Stimulated activated effector memory CD8-positive, alpha-beta T cell treated with anti-CD3 and anti-CD28 coated beads, Interleukin-12 subunit alpha, Interleukin-12 subunit beta, amount 100 ng/mL, for 72 hours (primary cell): ENCODE measurements at regions not wholly inside any gene's neighbourhood (a gene's known extent, or its start where the extent isn't known, plus 50 kb on each side); places are given as distances from the start of the nearest gene placed in this dataset.
"Not testable (repeated sequence)": the region's sequence is repeated elsewhere in the genome, so short reads cannot be mapped to it uniquely, and the experiment has no call there.

ENCODE experiments used
- ATAC-seq: fragments of 150-1000 bp; cut with Tn5 transposase; 2 replicates; pipeline ENCODE4 v1.10.0; 2021
- DNase-seq, 2 donors: peaks; one replicate each; pipeline ENCODE4 v3.0.0; 2021 to 2022; ENCODE audit warnings: low spot score in 2 of 2
- H3K27ac Mint-ChIP-seq: one replicate; pipeline ENCODE4 v1.8.0; 2022; ENCODE audit warnings: mild to moderate bottlenecking, mixed read lengths
- H3K36me3 Mint-ChIP-seq: one replicate; pipeline ENCODE4 v1.8.0; 2022; ENCODE audit warnings: mild to moderate bottlenecking, mixed read lengths
- H3K4me1 Mint-ChIP-seq: one replicate; pipeline ENCODE4 v1.8.0; 2022; ENCODE audit warnings: mixed read lengths
- H3K4me3 Mint-ChIP-seq: one replicate; pipeline ENCODE4 v1.8.0; 2022; ENCODE audit warnings: mild to moderate bottlenecking, mixed read lengths
- H3K9me3 Mint-ChIP-seq: one replicate; pipeline ENCODE4 v1.8.0; 2022; ENCODE audit warnings: mixed read lengths

GRCh38 chr7:9681284-9681683 lies 1247.9 kb downstream of the NXPH1 start:
- H3K36me3 Mint-ChIP-seq: no peaks in the 10 kb centered on the region

DNA sequence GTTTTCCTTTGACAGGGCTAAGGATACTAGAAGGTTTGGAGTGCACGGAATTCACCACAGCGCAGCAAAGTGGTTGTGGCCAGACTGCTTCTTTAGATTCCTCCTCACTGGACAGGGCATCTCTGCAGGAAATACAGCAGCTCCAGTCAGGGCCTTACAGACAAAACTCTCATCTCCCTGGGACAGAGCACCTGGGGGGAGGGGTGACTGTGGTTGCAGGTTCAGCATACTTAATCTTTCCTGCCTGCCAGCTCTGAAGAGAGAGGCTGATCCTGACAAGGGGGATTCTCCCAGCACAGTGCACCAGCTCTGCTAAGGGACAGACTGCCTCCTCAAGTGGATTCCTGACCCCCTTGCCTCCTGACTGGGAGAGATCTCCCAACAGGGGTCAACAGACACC lies 1257.9 kb downstream of the NXPH1 start:
- no peak overlapping the region for H3K4me3 Mint-ChIP-seq
- H3K27ac Mint-ChIP-seq: no peak overlapping the region
- peaks cover 8% of the 10 kb centered on the region for H3K9me3 Mint-ChIP-seq
- DNase-seq: no peak
- ATAC-seq: no peak
- H3K36me3 Mint-ChIP-seq: no peaks in the 10 kb centered on the region
- H3K4me1 Mint-ChIP-seq: no peaks in the 10 kb centered on the region

More at GRCh38 chr7:9681284-9681683, 1247.9 kb downstream of the NXPH1 start:
- ATAC-seq: no peak
- DNase-seq: no peak
- no peak overlapping the region for H3K27ac Mint-ChIP-seq
- H3K4me1 Mint-ChIP-seq: no peaks in the 10 kb centered on the region
- H3K9me3 Mint-ChIP-seq: peaks cover 7% of the 10 kb centered on the region
- H3K4me3 Mint-ChIP-seq: no peak overlapping the region

- H3K4me3 Mint-ChIP-seq: no peak overlapping the region
- no peak overlapping the region for H3K27ac Mint-ChIP-seq
- H3K36me3 Mint-ChIP-seq: no peaks in the 10 kb centered on the region
- DNase-seq (no peak), ATAC-seq (no peak)
- H3K9me3 Mint-ChIP-seq: peaks cover 13% of the 10 kb centered on the region
- H3K4me1 Mint-ChIP-seq: no peaks in the 10 kb centered on the region
Observed at GRCh38 chr7:9698375-9698774, 1265.0 kb downstream of the NXPH1 start.

- ATAC-seq (no peak), DNase-seq (no peak)
- Mint-ChIP-seq H3K36me3 (no peaks in the 10 kb centered on the region), H3K9me3 (peaks cover 2% of the 10 kb centered on the region), H3K27ac (no peak overlapping the region), H3K4me3 (no peak overlapping the region), H3K4me1 (no peaks in the 10 kb centered on the region)
Observed at GRCh38 chr7:9709216-9709615, 1264.5 kb upstream of the PHF14 start.

- no peak for DNase-seq
- ATAC-seq: no peak
- H3K36me3 Mint-ChIP-seq: no peaks in the 10 kb centered on the region
- no peak overlapping the region for H3K4me3 Mint-ChIP-seq
- no peaks in the 10 kb centered on the region for H3K4me1 Mint-ChIP-seq
- H3K9me3 Mint-ChIP-seq: peaks cover 3% of the 10 kb centered on the region
- H3K27ac Mint-ChIP-seq: no peak overlapping the region
Observed at GRCh38 chr7:9711259-9711918, 1262.3 kb upstream of the PHF14 start.

DNA sequence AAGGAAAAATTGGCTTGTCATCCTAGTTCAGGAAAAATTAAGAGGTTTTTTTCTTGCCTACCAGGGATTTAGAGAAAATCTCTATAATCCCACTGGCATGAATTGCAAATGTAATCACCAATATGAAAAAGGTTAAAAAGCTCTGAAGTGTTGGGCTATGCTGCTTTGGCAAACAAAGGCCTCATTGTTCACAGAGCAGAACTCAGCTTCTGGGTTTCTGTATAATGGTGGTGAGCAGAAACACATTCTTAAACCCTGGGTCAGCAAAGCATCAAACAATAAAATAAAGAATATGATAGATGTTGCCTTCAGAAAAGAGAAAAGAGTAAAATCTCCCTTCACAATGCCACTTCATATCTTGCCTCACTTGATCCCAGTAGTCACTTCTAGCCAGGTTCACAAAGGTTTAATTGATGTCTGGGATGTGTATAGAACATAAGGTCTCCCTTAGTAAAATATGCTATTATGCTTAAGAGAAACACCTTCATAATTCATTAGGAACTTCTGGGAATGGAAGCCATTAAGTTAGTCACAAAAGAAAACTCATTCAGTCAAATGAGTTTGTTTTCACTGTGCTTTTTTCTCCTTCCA lies 1255.5 kb upstream of the PHF14 start:
- Mint-ChIP-seq H3K4me3 (no peak overlapping the region), H3K4me1 (no peaks in the 10 kb centered on the region), H3K36me3 (no peaks in the 10 kb centered on the region), H3K27ac (no peak overlapping the region), H3K9me3 (peaks cover 13% of the 10 kb centered on the region)
- ATAC-seq: no peak
- DNase-seq: no peak

DNA sequence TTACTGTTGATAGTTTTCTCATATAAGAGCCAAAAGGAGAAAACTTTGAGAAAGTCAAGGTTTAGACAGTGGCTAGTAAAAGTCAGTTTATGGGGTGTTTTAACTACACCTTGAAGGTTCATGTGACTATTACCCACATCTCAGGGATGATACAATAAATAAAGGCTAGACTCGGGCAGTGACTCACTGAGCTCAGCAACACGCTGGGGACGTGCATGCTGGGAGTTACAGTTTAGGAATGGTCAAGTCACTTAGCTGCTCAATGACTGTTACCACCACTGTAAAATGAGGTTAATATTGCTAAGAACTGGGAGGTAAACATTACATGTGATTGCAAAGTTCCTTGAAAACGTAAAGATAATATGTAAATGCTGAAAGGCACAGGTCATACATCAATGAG lies 1254.4 kb upstream of the PHF14 start:
- no peaks in the 10 kb centered on the region for H3K4me1 Mint-ChIP-seq
- H3K9me3 Mint-ChIP-seq: peaks cover 12% of the 10 kb centered on the region
- H3K4me3 Mint-ChIP-seq: no peak overlapping the region
- no peaks in the 10 kb centered on the region for H3K36me3 Mint-ChIP-seq
- no peak overlapping the region for H3K27ac Mint-ChIP-seq
- ATAC-seq (no peak), DNase-seq (no peak)

DNA sequence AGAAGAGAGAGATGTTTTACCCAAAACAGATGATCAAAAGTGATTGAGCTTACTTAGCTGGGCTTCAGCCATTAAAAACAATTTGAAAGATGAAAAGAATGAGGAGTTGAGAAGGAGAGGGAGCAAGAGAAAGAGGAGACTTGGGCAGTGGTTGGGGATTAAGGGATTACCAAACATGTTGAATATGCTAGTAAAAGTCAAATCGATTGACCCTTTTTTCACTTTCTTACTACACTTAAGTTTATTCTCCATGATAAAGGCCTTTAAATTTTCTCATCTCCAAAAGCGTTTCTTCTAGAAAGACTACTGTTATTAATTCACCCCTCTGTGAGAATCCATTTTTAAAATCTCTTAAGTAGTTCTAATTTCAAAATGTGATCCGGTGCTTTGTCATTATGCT lies 1254.0 kb upstream of the PHF14 start:
- no peak overlapping the region for H3K4me3 Mint-ChIP-seq
- no peak overlapping the region for H3K27ac Mint-ChIP-seq
- H3K9me3 Mint-ChIP-seq: peaks cover 10% of the 10 kb centered on the region
- ATAC-seq (no peak), DNase-seq (no peak)
- no peaks in the 10 kb centered on the region for H3K4me1 Mint-ChIP-seq
- H3K36me3 Mint-ChIP-seq: no peaks in the 10 kb centered on the region

- not testable (repeated sequence) for H3K27ac Mint-ChIP-seq, H3K9me3 Mint-ChIP-seq, H3K36me3 Mint-ChIP-seq, DNase-seq, H3K4me1 Mint-ChIP-seq, H3K4me3 Mint-ChIP-seq, ATAC-seq
Observed at GRCh38 chr7:9725940-9726663, 1247.6 kb upstream of the PHF14 start.

DNA sequence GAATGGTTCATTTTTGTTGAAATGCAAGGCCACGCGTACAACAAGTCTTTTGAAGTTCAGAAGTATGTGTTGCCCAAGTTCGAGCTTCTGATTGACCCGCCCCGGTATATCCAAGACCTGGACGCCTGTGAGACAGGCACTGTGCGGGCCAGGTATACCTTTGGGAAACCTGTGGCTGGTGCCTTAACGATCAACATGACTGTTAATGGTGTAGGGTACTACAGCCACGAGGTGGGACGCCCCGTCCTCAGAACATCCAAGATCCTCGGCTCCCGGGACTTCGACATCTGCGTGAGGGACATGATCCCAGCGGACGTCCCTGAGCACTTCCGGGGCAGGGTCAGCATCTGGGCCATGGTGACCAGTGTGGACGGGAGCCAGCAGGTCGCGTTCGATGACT lies 1246.9 kb upstream of the PHF14 start:
- H3K27ac Mint-ChIP-seq, H3K36me3 Mint-ChIP-seq, H3K4me3 Mint-ChIP-seq, DNase-seq, H3K4me1 Mint-ChIP-seq, H3K9me3 Mint-ChIP-seq, ATAC-seq: not testable (repeated sequence)

GRCh38 chr7:9727467-9727869 lies 1246.2 kb upstream of the PHF14 start:
- H3K36me3 Mint-ChIP-seq, H3K27ac Mint-ChIP-seq, H3K4me1 Mint-ChIP-seq, H3K4me3 Mint-ChIP-seq, DNase-seq, H3K9me3 Mint-ChIP-seq: not testable (repeated sequence)
- ATAC-seq: peak; percentile 19

GRCh38 chr7:9728014-9728657 lies 1245.5 kb upstream of the PHF14 start:
- DNase-seq, H3K36me3 Mint-ChIP-seq, H3K4me1 Mint-ChIP-seq, H3K4me3 Mint-ChIP-seq, H3K9me3 Mint-ChIP-seq, H3K27ac Mint-ChIP-seq, ATAC-seq: not testable (repeated sequence)

GRCh38 chr7:9752033-9752432 lies 1221.6 kb upstream of the PHF14 start:
- no peaks in the 10 kb centered on the region for H3K36me3 Mint-ChIP-seq
- peaks cover 17% of the 10 kb centered on the region for H3K9me3 Mint-ChIP-seq
- no peak overlapping the region for H3K4me3 Mint-ChIP-seq
- ATAC-seq (no peak), DNase-seq (no peak)
- H3K27ac Mint-ChIP-seq: no peak overlapping the region
- H3K4me1 Mint-ChIP-seq: no peaks in the 10 kb centered on the region

- no peak overlapping the region for H3K4me3 Mint-ChIP-seq
- no peaks in the 10 kb centered on the region for H3K4me1 Mint-ChIP-seq
- peaks cover 6% of the 10 kb centered on the region for H3K9me3 Mint-ChIP-seq
- DNase-seq: no peak
- ATAC-seq: no peak
- no peak overlapping the region for H3K27ac Mint-ChIP-seq
- H3K36me3 Mint-ChIP-seq: no peaks in the 10 kb centered on the region
Observed at GRCh38 chr7:9761224-9761623, 1212.4 kb upstream of the PHF14 start.

DNA sequence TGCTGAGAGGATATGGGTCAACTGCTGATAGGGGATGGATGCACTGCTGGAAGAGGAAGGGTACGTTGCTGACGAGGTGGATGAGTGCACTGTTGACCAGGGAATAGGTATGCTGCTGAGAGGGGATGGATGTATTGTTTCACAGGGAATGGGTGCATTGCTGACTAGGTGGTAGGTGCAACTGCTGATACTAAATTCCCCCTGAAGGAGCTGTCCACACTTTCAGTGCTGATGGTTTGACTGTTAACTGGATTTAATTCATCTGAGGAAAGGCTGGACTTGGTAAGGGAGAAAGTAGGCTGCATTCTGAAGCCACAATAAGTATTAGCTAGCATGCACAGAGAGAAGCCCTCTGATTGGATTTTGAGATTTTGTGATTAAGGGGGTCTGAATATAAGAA lies 1196.8 kb upstream of the PHF14 start:
- H3K4me3 Mint-ChIP-seq: no peak overlapping the region
- no peak overlapping the region for H3K27ac Mint-ChIP-seq
- H3K36me3 Mint-ChIP-seq: no peaks in the 10 kb centered on the region
- H3K4me1 Mint-ChIP-seq: no peaks in the 10 kb centered on the region
- DNase-seq (no peak), ATAC-seq (no peak)
- peaks cover 17% of the 10 kb centered on the region for H3K9me3 Mint-ChIP-seq

GRCh38 chr7:9778367-9778766 lies 1195.3 kb upstream of the PHF14 start:
- no peaks in the 10 kb centered on the region for H3K36me3 Mint-ChIP-seq
- DNase-seq (no peak), ATAC-seq (no peak)
- no peak overlapping the region for H3K4me3 Mint-ChIP-seq
- H3K27ac Mint-ChIP-seq: no peak overlapping the region
- peaks cover 17% of the 10 kb centered on the region for H3K9me3 Mint-ChIP-seq
- no peaks in the 10 kb centered on the region for H3K4me1 Mint-ChIP-seq
